Tibial nerve (tissue), 3 donors: ENCODE measurements at regions not wholly inside any gene's neighbourhood (a gene's known extent, or its start where the extent isn't known, plus 50 kb on each side); places are given as distances from the start of the nearest gene placed in this dataset.

Source experiments
- CTCF ChIP-seq, 5 experiments: fragments of 200-600 bp in 3 of 5; fragments of 450-650 bp in 2 of 5; sonication (generic) in 3 of 5; IDR thresholded peaks; one replicate each; pipeline ENCODE4 v1.5.1; 2016 to 2019; ENCODE audit warnings: antibody characterized with exemption in 5 of 5, mild to moderate bottlenecking in 3 of 5, moderate library complexity in 2 of 5
- POLR2A ChIP-seq, 2 donors: fragments of 450-650 bp; IDR thresholded peaks; one replicate each; pipeline ENCODE4 v1.6.1; 2017; ENCODE audit warnings: antibody characterized with exemption in 2 of 2, mild to moderate bottlenecking in 2 of 2, moderate library complexity in 2 of 2

GRCh38 chr16:5584109-5584508 lies 486.5 kb upstream of the EEF2KMT start:
- no peak for TF ChIP-seq CTCF (IDR thresholded peaks at IDR 0.05)
- TF ChIP-seq POLR2A (IDR thresholded peaks at IDR 0.05) = no peak
